ENCODE measurements at regions not wholly inside any gene's neighbourhood (a gene's known extent, or its start where the extent isn't known, plus 50 kb on each side); places are given as distances from the start of the nearest gene placed in this dataset.

DNA sequence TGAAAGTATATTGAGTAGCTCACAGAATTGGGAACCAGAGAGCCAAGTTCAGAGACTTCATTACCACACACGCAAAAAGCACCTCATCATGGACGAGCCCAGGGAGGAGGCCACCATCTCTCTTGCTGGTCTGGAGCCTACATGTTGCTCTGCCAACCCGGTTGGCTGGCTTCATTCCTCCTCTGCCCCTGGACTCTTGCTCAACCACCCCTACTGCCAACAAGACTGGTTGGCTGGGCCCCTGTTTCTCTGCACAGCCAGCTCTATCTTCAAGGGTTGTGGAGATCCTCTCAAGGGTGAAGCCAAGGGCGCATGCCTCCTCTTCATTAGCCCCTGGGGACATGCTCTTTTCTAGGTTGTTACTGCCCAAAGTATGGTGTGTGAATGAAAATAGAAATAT, 142.7 kb downstream of the JCAD start (continued):
- TF ChIP-seq IFI16 (CRISPR knock-in tag; IDR thresholded peaks at IDR 0.05) (no peak), ZNF232 (CRISPR knock-in tag; IDR thresholded peaks at IDR 0.05) (no peak), SREBF2 (CRISPR knock-in tag; IDR thresholded peaks at IDR 0.05) (no peak), THRAP3 (IDR thresholded peaks at IDR 0.05; ENCODE audit: borderline replicate concordance) (no peak)
- TF ChIP-seq, protein P1, sequence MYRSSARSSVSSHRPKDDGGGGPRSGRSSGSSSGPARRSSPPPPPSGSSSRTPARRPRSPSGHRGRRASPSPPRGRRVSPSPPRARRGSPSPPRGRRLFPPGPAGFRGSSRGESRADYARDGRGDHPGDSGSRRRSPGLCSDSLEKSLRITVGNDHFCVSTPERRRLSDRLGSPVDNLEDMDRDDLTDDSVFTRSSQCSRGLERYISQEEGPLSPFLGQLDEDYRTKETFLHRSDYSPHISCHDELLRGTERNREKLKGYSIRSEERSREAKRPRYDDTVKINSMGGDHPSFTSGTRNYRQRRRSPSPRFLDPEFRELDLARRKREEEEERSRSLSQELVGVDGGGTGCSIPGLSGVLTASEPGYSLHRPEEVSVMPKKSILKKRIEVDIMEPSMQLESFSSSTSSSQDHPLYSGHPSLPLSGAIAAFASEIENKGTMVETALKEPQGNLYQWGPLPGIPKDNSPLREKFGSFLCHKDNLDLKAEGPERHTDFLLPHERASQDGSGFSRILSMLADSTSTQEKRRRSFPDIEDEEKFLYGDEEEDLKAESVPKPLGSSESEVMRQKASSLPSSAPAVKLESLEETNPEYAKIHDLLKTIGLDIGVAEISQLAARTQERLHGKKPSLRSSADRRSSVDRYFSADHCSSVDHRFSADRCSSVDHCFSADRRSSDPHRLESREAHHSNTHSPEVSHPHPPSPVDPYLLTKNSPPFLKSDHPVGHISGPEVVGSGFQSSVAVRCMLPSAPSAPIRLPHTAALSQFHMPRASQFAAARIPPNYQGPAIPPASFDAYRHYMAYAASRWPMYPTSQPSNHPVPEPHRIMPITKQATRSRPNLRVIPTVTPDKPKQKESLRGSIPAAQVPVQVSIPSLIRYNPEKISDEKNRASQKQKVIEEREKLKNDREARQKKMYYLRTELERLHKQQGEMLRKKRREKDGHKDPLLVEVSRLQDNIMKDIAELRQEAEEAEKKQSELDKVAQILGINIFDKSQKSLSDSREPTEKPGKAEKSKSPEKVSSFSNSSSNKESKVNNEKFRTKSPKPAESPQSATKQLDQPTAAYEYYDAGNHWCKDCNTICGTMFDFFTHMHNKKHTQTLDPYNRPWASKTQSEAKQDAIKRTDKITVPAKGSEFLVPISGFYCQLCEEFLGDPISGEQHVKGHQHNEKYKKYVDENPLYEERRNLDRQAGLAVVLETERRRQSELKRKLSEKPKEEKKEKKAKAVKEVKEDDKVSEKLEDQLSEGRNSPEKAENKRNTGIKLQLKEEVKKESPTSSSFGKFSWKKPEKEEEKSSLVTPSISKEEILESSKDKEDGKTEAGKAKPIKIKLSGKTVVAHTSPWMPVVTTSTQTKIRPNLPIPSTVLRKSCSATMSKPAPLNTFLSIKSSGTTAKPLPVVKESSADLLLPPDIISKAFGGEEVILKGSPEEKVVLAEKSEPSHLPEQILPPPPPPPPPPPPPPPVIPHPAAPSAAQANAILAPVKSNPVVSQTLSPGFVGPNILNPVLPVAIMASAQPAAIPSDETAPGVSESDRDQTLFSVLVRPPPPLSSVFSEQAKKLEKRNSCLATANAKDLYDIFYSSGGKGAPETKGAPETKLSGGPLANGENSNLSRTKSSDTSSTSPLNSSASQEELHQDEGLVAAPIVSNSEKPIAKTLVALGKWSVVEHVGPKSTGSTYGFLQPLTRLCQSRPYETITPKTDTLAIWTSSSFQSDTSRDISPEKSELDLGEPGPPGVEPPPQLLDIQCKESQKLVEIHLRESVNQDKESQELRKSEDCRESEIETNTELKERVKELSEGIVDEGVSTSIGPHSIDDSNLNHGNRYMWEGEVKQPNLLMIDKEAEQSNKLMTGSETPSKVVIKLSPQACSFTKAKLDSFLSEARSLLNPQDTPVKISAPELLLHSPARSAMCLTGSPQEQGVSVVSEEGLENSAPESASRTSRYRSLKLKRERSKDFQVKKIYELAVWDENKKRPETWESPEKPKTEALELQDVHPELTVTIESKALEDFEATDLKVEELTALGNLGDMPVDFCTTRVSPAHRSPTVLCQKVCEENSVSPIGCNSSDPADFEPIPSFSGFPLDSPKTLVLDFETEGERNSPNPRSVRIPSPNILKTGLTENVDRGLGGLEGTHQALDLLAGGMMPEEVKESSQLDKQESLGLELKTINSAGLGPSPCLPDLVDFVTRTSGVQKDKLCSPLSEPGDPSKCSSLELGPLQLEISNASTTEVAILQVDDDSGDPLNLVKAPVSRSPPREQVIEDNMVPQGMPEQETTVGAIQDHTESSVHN (IDR thresholded peaks at IDR 0.05; ENCODE audit: borderline replicate concordance in 1 of 2, low read depth in 1 of 2), result no peak

All from K562 (cell line).